ENCODE measurements at regions not wholly inside any gene's neighbourhood (a gene's known extent, or its start where the extent isn't known, plus 50 kb on each side); places are given as distances from the start of the nearest gene placed in this dataset.

GRCh38 chr5:123273095-123273494 is 150.1 kb downstream of the CEP120 start:
- POLR2A ChIA-PET, result no interaction called here
- no peaks in the 10 kb centered on the region for H4K20me1 ChIP-seq (ENCODE audit: insufficient read depth, low read length)
- H3K36me3 ChIP-seq (ENCODE audit: insufficient read depth, low read length), result no peaks in the 10 kb centered on the region

DNA sequence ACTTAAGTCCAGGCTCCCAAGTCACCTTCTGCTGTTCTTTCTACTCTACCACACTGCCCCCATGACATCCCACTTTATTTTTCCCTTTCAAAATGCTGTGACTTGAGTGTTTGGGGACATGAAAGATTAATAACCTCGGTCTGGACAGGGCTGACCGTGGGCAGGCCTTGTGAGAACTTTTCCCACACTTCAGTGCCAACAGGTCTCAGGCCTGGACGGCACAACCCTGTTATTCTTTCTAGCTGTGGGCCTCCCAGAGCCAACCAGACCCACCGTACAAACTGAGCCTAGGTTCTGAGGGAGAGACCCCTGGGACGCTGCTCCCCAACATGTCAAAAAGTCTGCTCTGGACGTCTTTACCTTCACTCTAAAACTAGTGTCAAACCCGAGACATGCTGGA is 153.4 kb downstream of the CEP120 start:
- no TSS peak for BruUV-seq (replicated peaks)
- intact Hi-C loops (cut with micrococcal nuclease; ENCODE audit: unreplicated experiment), result no loop called here
- DNase-seq (ENCODE audit: low spot score), result no peak
- TF ChIP-seq CTCF (conservative IDR thresholded peaks at IDR 0.05; ENCODE audit: low read length) (no peak), EZH2phosphoT487 (IDR thresholded peaks at IDR 0.05; ENCODE audit: borderline replicate concordance, low read depth, low read length) (no peak)
- Histone ChIP-seq H3K36me3 (ENCODE audit: insufficient read depth, low read length) (no peaks in the 10 kb centered on the region), H3K4me2 (ENCODE audit: low read length) (no peak overlapping the region), H3K4me1 (ENCODE audit: insufficient read depth, low read length, poor library complexity, severe bottlenecking) (no peaks in the 10 kb centered on the region), H3K9me3 (ENCODE audit: low read length) (no peaks in the 10 kb centered on the region), H3K9me2 (ENCODE audit: insufficient read depth, low read length) (no peaks in the 10 kb centered on the region), H3K4me3 (ENCODE audit: low read depth, low read length, poor library complexity, severe bottlenecking) (no peak overlapping the region), H4K20me1 (ENCODE audit: insufficient read depth, low read length) (no peaks in the 10 kb centered on the region), H2AFZ (ENCODE audit: low read length) (no peak overlapping the region), H3K79me2 (ENCODE audit: insufficient read depth, low read depth, low read length) (no peaks in the 10 kb centered on the region), H3K27ac (ENCODE audit: low read depth, low read length, poor library complexity, severe bottlenecking) (no peak overlapping the region)
- ChIA-PET POLR2A (no interaction called here), CTCF (ENCODE audit: unreplicated experiment) (no interaction called here)

More at GRCh38 chr5:123273095-123273494, 150.1 kb downstream of the CEP120 start:
- intact Hi-C loops (cut with micrococcal nuclease; ENCODE audit: unreplicated experiment), result no loop called here
- no peaks in the 10 kb centered on the region for H3K79me2 ChIP-seq (ENCODE audit: insufficient read depth, low read depth, low read length)
- TF ChIP-seq EZH2phosphoT487 (IDR thresholded peaks at IDR 0.05; ENCODE audit: borderline replicate concordance, low read depth, low read length) (no peak), CTCF (conservative IDR thresholded peaks at IDR 0.05; ENCODE audit: low read length) (no peak)
- no peak overlapping the region for H3K4me3 ChIP-seq (ENCODE audit: low read depth, low read length, poor library complexity, severe bottlenecking)
- no peak overlapping the region for H3K27ac ChIP-seq (ENCODE audit: low read depth, low read length, poor library complexity, severe bottlenecking)
- H3K4me1 ChIP-seq (ENCODE audit: insufficient read depth, low read length, poor library complexity, severe bottlenecking), result no peaks in the 10 kb centered on the region
- CTCF ChIA-PET (ENCODE audit: unreplicated experiment), result no interaction called here
- no peaks in the 10 kb centered on the region for H3K9me3 ChIP-seq (ENCODE audit: low read length)
- no peak for DNase-seq (ENCODE audit: low spot score)
- H3K9me2 ChIP-seq (ENCODE audit: insufficient read depth, low read length), result no peaks in the 10 kb centered on the region
- BruUV-seq (replicated peaks), result no TSS peak
- H3K4me2 ChIP-seq (ENCODE audit: low read length), result no peak overlapping the region
- no peak overlapping the region for H2AFZ ChIP-seq (ENCODE audit: low read length)

DNA sequence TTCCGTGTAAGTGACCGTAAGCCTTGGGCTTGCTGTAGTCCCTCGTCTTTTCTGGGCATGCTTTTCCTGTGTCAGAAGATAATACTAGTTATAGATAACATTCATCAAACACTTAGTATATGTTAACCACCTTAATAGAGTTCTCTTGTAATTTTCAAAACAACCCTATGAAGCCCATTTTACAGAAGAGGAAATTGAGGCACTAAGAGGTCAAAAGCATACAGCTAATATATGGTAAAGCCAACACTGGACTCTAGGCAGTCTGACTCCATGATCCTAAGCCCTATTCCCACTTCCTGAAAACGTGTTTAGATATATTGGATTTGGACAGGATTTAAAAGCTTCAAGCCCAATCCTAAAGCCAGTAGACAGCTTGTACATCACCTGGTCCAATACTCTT is 153.8 kb downstream of the CEP120 start:
- Histone ChIP-seq H3K9me3 (ENCODE audit: low read length) (no peaks in the 10 kb centered on the region), H2AFZ (ENCODE audit: low read length) (no peak overlapping the region), H3K4me1 (ENCODE audit: insufficient read depth, low read length, poor library complexity, severe bottlenecking) (no peaks in the 10 kb centered on the region), H3K27ac (ENCODE audit: low read depth, low read length, poor library complexity, severe bottlenecking) (no peak overlapping the region), H3K4me3 (ENCODE audit: low read depth, low read length, poor library complexity, severe bottlenecking) (no peak overlapping the region), H3K79me2 (ENCODE audit: insufficient read depth, low read depth, low read length) (no peaks in the 10 kb centered on the region), H3K9me2 (ENCODE audit: insufficient read depth, low read length) (no peaks in the 10 kb centered on the region), H3K36me3 (ENCODE audit: insufficient read depth, low read length) (no peaks in the 10 kb centered on the region), H4K20me1 (ENCODE audit: insufficient read depth, low read length) (no peaks in the 10 kb centered on the region), H3K4me2 (ENCODE audit: low read length) (no peak overlapping the region)
- no TSS peak for BruUV-seq (replicated peaks)
- no peak for DNase-seq (ENCODE audit: low spot score)
- intact Hi-C loops (cut with micrococcal nuclease; ENCODE audit: unreplicated experiment), result no loop called here
- POLR2A ChIA-PET, result no interaction called here
- CTCF ChIA-PET (ENCODE audit: unreplicated experiment), result no interaction called here
- TF ChIP-seq EZH2phosphoT487 (IDR thresholded peaks at IDR 0.05; ENCODE audit: borderline replicate concordance, low read depth, low read length) (no peak), CTCF (conservative IDR thresholded peaks at IDR 0.05; ENCODE audit: low read length) (no peak)
